ENCODE measurements at regions not wholly inside any gene's neighbourhood (a gene's known extent, or its start where the extent isn't known, plus 50 kb on each side); places are given as distances from the start of the nearest gene placed in this dataset.

DNA sequence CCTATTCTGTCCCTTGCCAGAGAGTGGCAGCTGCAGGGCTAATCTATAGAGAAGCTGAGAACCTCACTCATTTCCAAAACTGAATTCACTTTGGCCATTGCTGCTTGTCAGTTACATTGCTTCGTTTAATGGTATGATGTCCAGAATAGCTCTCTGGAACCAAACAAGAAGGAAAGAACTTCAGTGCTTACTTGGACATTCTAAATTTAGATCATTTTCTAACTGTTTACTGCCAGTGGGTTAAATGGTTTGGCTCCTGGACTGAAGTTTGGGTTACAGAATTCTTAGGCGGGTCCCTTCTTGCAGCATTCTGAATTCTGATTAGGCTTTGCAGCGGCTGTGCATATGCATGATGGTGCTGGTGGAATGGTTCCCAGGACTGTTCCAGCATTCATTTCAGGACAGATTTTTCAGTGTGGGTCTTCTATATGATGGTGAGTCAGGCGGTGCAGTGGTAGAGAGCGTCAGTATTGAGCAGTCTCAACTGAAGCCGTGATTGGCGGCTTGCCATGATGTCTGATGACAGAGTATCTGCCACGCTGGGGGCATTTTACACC is 148.7 kb downstream of the DYRK2 start:
- no peak for DNase-seq

GRCh38 chr12:67797753-67798152 is 149.2 kb downstream of the DYRK2 start:
- no peak for DNase-seq

GRCh38 chr12:67798768-67799167 is 150.2 kb downstream of the DYRK2 start:
- no peak for DNase-seq

DNA sequence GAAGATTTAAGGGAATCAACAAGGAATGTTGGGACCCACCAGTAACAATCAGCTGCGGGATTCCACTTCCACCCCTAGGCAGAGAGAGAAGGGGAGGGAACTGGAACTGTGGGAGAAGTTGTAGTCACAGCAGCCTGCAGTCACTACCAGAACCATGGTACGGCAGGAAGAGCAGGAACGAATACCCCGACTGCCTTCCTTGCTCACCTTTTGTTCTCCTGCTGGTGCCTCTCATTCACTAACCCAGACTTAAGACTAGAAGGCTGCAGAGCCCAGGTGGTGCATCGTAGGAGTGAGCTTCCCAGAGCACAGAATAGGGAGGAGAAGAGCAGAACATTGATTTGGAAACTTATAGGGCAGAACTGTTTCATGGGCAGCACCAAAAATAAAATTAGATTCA is 154.2 kb downstream of the DYRK2 start:
- DNase-seq = no peak

GRCh38 chr12:67803278-67803993 is 154.9 kb downstream of the DYRK2 start:
- no peak for DNase-seq

- no peak for DNase-seq
Measured at GRCh38 chr12:67804168-67804567, 155.6 kb downstream of the DYRK2 start.

GRCh38 chr12:67807814-67808213 is 159.3 kb downstream of the DYRK2 start:
- DNase-seq = no peak

DNA sequence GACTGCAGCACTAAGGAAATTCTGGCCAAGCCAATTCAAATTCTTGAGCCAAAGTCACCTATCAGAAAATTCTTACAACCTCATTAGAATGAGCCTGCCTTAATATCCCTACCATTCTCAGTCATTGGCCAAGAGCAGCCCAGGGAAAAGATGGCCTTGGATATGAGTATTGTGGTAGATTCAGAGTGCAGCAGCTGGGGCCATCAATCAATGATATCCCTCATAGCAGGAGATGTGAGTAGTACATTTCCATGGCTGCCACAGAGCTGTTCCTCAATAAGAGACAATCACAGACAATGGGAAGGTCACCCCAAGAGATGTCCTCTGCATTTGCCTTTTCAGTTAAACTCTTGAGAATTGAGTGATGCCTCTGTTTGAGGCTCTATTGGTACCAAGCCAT is 161.6 kb downstream of the DYRK2 start:
- DNase-seq = no peak

DNA sequence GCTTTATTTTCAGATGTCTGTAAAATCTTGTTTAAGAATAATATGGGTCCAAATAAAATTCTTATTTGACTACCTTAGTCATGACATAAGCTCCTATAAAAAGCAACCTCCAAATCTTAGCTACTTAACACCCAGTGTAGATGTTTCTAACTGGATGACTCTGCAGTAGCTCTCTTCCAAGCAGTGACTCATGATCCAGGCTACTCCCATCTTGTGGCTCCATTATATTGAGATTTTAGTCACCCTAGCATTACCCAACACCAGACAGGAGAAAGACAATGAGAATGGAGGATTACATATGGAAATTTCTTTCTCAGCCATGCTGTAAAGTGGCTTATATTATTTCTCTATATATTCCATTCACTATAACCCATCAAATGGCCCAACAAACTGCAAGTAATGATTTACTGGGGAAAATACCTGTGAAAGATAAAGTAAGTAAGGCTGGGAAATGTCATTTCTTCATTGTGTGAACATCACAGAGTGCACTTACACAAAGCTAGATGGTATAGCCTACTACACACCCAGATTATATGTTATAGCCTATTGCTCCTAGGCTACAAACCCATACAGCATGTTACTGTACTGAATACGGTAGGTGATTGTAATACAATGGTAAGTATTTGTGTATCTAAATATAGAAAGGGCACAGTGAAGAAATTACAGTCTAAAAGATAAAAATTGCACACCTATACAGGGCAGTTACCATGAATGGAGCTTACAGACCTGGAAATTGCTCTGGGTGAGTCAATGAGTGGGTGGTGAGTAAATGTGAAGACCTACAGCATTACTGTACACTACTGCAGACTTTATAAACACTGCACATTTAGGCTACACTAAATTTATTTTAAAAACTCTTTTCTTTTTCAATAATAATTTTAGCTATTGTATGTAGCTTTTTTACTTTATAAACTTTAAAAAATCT is 163.2 kb downstream of the DYRK2 start:
- no peak for DNase-seq

DNA sequence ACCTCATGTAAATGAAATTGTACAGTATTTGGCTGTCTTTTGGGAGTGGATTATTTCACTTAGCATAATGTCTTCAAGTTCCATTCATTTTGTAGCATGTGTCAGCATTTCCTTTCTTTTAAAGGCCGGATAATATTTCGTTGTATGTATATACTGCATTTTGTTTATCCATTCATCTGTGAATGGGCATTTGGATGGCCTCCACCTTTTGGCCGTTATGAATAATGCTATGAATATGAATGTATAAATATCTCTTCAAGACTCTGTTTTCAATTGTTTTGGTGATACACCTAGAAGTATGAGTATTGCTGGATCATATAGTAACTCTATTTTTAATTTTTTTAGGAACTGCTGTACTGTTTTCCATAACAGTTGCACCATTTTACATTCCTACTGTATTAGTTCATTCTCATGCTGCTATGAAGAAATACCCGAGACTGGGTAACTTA is 164.9 kb downstream of the DYRK2 start:
- DNase-seq = no peak

GRCh38 chr12:67816269-67816668 is 167.7 kb downstream of the DYRK2 start:
- DNase-seq = no peak

DNA sequence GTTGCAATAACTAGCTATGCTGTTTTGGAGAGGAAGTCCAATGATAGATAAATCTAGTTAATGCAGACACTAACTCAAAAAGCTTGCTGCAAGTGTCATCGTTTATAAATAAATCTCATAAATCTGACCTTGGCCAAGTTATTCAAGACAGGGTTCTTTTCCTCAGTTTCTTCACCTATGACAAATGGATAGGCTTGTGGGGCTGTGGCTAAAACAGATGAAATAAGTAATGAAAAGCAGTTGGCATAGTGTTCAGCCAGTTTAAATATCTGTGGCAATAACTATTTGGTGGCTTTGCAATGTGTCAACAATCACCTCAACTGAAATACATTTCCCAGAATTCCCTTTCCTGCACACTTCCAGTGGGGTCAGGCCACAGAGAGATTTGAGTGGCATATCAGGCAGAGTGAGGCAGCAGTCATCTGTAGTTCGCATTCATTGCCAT is 169.9 kb downstream of the DYRK2 start:
- no peak for DNase-seq

DNA sequence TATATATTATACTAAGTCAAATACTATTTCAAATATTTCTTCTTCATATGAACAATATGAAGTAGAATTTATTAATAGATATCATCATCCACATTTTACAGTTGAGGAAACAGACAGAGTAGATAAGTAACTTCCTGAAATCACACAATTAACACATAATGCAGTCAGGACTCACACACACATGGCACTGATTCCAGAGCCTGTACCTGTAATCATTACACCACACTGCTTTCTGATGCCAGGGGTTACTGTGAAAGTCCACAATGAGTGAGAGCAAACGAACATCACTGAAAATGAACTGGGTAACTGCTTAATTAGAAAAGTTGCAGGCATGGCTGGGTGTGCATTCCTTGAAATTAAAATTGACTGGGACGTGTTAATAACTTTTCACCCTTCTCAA is 169.3 kb upstream of the IFNG-AS1 start:
- no peak for DNase-seq

GRCh38 chr12:67820694-67821093 is 168.6 kb upstream of the IFNG-AS1 start:
- DNase-seq = no peak

GRCh38 chr12:67822826-67823225 is 166.4 kb upstream of the IFNG-AS1 start:
- DNase-seq = no peak

DNA sequence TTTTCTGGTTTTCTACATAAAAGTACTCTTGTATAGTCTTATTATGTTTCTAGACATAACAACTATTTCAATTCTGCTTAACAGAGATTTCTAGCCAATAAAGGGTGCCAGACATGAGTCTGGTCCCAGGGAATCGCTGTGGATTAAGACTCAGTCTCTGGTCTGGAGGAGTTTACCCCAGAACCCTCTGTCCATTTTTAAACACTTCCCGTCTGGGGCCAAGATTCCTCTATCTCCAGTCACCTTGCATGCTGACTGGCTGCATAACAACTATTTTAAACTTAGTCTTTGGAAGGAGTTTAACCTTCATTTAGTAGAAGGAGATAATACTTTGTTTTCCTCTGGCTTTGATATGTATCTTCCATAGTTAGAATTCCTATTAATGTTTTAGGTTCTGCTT is 163.1 kb upstream of the IFNG-AS1 start:
- no peak for DNase-seq

GRCh38 chr12:67826946-67827720 is 162.1 kb upstream of the IFNG-AS1 start:
- peak; percentile 22 for DNase-seq

DNA sequence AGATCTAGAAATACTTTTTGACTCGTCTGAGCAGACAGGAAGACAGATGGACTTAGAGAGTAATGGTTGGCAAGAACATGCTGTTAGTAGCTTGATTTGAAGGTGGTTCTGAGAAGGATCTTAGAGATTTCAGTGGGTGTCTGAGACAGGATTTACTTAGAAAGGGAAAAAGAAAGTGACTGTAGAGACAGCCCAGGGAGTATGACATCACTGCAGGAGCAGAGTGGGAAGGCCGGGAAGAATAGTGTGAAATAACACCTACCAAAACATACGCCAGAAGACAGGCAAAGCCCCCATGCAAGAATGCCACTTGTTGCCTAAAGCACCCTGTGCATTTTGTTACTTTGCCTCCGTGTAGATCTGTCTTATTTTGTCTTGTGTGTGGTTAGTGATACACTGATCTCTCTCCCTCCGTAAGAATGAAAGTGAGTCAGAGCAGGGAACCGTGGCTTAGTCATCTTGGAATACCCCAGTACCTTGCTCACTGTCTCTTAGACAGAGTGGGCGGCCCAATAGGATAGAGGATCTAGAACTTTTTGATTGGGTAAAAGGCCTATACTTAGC is 161.3 kb upstream of the IFNG-AS1 start:
- DNase-seq = no peak

DNA sequence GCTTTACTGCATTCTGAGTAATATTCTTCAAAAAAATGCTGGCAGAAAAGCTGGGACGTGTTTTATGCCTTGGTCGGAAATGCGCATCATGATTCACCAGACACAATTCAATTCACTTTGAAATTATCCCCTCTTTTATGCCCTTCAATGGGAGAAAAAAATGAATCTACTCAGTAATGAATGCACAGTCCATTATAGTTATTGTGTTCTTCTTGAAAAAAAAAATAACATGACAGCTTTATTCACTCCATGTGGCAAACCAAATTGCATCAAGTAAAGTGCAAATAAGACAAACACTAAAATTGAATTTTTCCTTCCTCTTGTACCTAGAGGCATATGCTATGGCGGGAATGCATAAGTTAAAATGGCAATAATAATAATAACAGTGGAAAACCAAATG is 159.4 kb upstream of the IFNG-AS1 start:
- no peak for DNase-seq

DNA sequence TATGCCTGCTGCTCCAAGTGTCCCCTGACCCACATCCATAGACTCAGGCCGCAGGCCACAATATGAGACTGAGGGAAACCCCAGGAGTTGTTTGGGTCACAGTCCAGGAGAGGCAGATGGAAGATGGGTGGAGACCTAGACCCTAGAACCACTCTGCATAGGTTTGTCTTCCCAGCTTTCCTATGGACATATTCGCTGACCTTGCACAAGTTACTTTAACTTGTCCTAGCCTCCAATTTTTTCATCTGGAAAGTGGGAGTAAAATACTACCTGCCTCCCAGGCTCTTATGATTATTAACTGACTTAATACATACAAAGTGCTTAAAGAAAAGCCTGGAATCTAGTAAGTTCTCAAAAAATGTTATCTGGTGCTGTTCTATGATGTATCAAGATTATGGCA is 157.1 kb upstream of the IFNG-AS1 start:
- no peak for DNase-seq

GRCh38 chr12:67833602-67834001 is 155.6 kb upstream of the IFNG-AS1 start:
- DNase-seq = no peak

DNA sequence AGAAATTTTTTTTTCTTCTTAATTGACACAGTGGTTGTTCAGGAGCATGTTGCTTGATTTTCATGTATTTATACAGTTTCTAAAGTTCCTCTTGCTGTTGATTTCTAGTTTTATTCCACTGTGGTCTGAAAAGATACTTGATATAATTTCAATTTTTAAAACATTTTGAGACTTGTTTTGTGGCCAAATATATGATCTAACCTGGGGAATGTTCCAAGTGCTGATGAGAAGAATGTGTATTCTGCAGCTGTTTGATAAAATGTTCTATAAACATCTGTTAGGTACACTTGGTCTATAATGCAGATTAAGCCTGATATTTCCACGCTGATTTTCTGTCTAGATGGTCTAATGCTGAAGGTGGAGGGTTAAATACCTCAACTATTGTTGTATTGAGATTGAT is 151.4 kb upstream of the IFNG-AS1 start:
- DNase-seq = no peak

All from left kidney (tissue), 1 donor.